ENCODE measurements at regions not wholly inside any gene's neighbourhood (a gene's known extent, or its start where the extent isn't known, plus 50 kb on each side); places are given as distances from the start of the nearest gene placed in this dataset.

- no peaks in the 10 kb centered on the region for H3K4me1 ChIP-seq
- peak overlapping the region; percentile 27 to 37 for H3K4me3 ChIP-seq
- no peaks in the 10 kb centered on the region for H3K9me3 ChIP-seq
- H3K36me3 ChIP-seq, result no peaks in the 10 kb centered on the region
- H3K27ac ChIP-seq, result no peak overlapping the region
- intact Hi-C loops (cut with DNase I), result no loop called here
- DNase-seq (ENCODE audit: extremely low spot score in 2 of 2), result no peak
- no peaks in the 10 kb centered on the region for H3K27me3 ChIP-seq
- no peak for TF ChIP-seq POLR2A (IDR thresholded peaks at IDR 0.05)
- TF ChIP-seq POLR2AphosphoS5 (IDR thresholded peaks at IDR 0.05; ENCODE audit: insufficient read depth in 1 of 2, low read depth in 1 of 2), result no peak
- TF ChIP-seq, protein P1, sequence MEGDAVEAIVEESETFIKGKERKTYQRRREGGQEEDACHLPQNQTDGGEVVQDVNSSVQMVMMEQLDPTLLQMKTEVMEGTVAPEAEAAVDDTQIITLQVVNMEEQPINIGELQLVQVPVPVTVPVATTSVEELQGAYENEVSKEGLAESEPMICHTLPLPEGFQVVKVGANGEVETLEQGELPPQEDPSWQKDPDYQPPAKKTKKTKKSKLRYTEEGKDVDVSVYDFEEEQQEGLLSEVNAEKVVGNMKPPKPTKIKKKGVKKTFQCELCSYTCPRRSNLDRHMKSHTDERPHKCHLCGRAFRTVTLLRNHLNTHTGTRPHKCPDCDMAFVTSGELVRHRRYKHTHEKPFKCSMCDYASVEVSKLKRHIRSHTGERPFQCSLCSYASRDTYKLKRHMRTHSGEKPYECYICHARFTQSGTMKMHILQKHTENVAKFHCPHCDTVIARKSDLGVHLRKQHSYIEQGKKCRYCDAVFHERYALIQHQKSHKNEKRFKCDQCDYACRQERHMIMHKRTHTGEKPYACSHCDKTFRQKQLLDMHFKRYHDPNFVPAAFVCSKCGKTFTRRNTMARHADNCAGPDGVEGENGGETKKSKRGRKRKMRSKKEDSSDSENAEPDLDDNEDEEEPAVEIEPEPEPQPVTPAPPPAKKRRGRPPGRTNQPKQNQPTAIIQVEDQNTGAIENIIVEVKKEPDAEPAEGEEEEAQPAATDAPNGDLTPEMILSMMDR (IDR thresholded peaks at IDR 0.05), result no peak
These were observed 913.0 kb downstream of the C6orf118 start for GRCh38 chr6:164396071-164397047.

GRCh38 chr6:164379795-164380194 lies 929.6 kb downstream of the C6orf118 start:
- TF ChIP-seq, protein P1 (IDR thresholded peaks at IDR 0.05), result no peak
- TF ChIP-seq POLR2AphosphoS5 (IDR thresholded peaks at IDR 0.05; ENCODE audit: insufficient read depth in 1 of 2, low read depth in 1 of 2), result no peak
- no peak for TF ChIP-seq POLR2A (IDR thresholded peaks at IDR 0.05)
- Histone ChIP-seq H3K9me3 (no peaks in the 10 kb centered on the region), H3K27me3 (no peaks in the 10 kb centered on the region), H3K27ac (no peak overlapping the region), H3K36me3 (no peaks in the 10 kb centered on the region), H3K4me1 (no peaks in the 10 kb centered on the region), H3K4me3 (no peak overlapping the region)
- DNase-seq (ENCODE audit: extremely low spot score in 2 of 2), result no peak
- intact Hi-C loops (cut with DNase I), result no loop called here

- Histone ChIP-seq H3K27me3 (no peaks in the 10 kb centered on the region), H3K36me3 (no peaks in the 10 kb centered on the region), H3K4me3 (no peak overlapping the region), H3K4me1 (no peaks in the 10 kb centered on the region), H3K9me3 (no peaks in the 10 kb centered on the region), H3K27ac (no peak overlapping the region)
- TF ChIP-seq, protein P1 (IDR thresholded peaks at IDR 0.05), result no peak
- TF ChIP-seq POLR2A (IDR thresholded peaks at IDR 0.05), result no peak
- no peak for TF ChIP-seq POLR2AphosphoS5 (IDR thresholded peaks at IDR 0.05; ENCODE audit: insufficient read depth in 1 of 2, low read depth in 1 of 2)
- no peak for DNase-seq (ENCODE audit: extremely low spot score in 2 of 2)
- intact Hi-C loops (cut with DNase I), result no loop called here
These were observed 931.1 kb downstream of the C6orf118 start for GRCh38 chr6:164378330-164378729.

DNA sequence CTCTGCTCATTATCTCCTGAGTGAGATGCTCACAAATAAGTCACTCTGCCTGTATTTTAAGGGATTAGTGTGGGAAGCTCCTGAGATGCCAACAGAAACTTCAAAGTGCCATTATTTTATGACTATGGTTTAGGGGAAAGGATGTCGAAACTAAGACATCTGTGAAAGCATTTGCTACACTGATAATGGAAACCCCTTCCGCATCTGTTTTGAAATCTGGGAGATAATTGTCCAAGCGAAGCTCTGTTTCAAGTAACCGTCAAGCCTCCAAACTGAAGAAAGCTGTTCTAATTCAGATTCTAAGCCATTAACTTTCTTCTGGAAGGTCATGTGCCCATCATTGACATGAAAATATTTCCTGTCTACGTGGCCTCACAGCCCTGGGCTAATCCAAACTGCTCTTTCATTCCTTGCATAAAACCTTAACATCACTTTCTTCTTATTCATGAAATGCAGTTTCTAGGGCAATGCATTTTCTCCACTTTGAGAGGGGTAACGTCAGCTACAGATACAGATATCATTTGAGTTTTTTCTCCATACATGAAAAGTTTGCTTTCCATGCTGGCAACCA lies 932.0 kb downstream of the C6orf118 start:
- no peaks in the 10 kb centered on the region for H3K9me3 ChIP-seq
- intact Hi-C loops (cut with DNase I), result no loop called here
- H3K4me3 ChIP-seq, result no peak overlapping the region
- no peak for DNase-seq (ENCODE audit: extremely low spot score in 2 of 2)
- H3K36me3 ChIP-seq, result no peaks in the 10 kb centered on the region
- no peaks in the 10 kb centered on the region for H3K27me3 ChIP-seq
- no peak overlapping the region for H3K27ac ChIP-seq
- no peaks in the 10 kb centered on the region for H3K4me1 ChIP-seq
- TF ChIP-seq, protein P1 (IDR thresholded peaks at IDR 0.05), result no peak
- TF ChIP-seq POLR2AphosphoS5 (IDR thresholded peaks at IDR 0.05; ENCODE audit: insufficient read depth in 1 of 2, low read depth in 1 of 2) (no peak), POLR2A (IDR thresholded peaks at IDR 0.05) (no peak)

DNA sequence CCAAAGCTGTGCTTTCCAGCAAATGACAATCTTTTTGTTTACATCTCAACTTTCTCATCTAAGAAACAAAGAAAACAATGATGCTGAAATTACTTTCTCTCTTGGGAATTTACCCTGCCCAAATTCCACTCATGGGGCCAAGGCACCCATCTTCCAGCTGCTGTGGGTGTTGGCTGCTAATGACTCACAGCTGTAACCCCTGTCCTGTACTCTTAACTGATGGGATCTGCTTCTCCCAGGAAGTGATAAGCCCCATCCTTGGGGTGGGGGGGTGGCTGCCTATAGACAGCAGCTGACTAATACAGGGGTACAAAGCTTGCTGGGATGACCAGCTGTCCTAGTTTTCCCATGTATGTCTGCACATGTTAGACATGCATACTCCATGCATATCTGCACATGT lies 938.6 kb downstream of the C6orf118 start:
- TF ChIP-seq POLR2AphosphoS5 (IDR thresholded peaks at IDR 0.05; ENCODE audit: insufficient read depth in 1 of 2, low read depth in 1 of 2) (no peak), POLR2A (IDR thresholded peaks at IDR 0.05) (no peak)
- TF ChIP-seq, protein P1 (IDR thresholded peaks at IDR 0.05), result no peak
- Histone ChIP-seq H3K9me3 (no peaks in the 10 kb centered on the region), H3K36me3 (no peaks in the 10 kb centered on the region), H3K27ac (no peak overlapping the region), H3K4me3 (no peak overlapping the region), H3K27me3 (no peaks in the 10 kb centered on the region), H3K4me1 (no peaks in the 10 kb centered on the region)
- DNase-seq (ENCODE audit: extremely low spot score in 2 of 2), result no peak
- intact Hi-C loops (cut with DNase I), result no loop called here
